ENCODE measurements at regions not wholly inside any gene's neighbourhood (a gene's known extent, or its start where the extent isn't known, plus 50 kb on each side); places are given as distances from the start of the nearest gene placed in this dataset.
"Not testable (repeated sequence)": the region's sequence is repeated elsewhere in the genome, so short reads cannot be mapped to it uniquely, and the experiment has no call there.

DNA sequence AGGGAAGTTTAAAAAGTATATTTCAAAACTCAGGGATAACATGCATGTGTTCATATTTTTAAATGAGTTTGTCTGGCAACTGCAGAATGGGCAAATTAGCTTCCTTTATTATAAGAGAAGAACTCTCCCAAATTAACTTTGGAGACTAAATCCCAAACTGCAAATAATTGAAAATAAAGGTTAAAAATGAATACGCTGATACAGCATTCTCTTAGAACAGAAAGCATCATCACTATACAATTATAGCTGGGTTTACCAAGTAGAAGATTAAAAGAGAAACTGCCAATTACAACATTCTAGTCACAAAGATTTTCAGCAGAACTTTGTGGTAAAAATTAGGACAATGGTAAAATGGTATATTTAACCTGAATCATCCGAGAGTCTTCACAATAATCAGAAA lies 73.3 kb downstream of the OLFM4 start:
- Mint-ChIP-seq H3K27me3 (peaks cover 3% of the 10 kb centered on the region), H3K36me3 (no peaks in the 10 kb centered on the region), H3K9me3 (peaks cover 2 to 6% (median 3%) of the 10 kb centered on the region in 3 donors), H3K27ac (no peak overlapping the region), H3K4me3 (no peak overlapping the region), H3K4me1 (no peaks in the 10 kb centered on the region)

DNA sequence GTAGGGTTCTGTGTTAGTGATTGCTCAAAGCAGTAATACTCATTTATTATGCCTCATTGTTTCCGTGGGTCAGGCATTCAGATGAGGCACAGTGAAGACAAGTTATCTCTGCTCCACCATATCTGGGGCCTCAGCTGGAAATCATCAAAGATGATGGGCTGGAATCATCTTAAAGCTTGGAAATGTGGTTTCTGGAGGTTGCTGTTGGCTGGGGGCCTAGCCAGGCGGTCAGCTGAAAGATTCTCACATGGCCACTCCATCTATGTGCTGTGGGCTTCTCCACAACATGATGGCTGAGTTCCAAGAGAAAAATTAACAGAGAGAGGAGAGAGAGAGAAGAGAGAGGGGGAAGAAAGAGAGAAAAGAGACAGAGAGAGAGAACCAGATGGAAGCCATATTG lies 75.5 kb downstream of the OLFM4 start:
- H3K27me3 Mint-ChIP-seq, result peaks cover 3% of the 10 kb centered on the region
- no peaks in the 10 kb centered on the region for H3K4me1 Mint-ChIP-seq
- H3K36me3 Mint-ChIP-seq, result no peaks in the 10 kb centered on the region
- no peak overlapping the region for H3K4me3 Mint-ChIP-seq
- peaks cover 0 to 2% (median 0%) of the 10 kb centered on the region in 3 donors for H3K9me3 Mint-ChIP-seq
- no peak overlapping the region for H3K27ac Mint-ChIP-seq

DNA sequence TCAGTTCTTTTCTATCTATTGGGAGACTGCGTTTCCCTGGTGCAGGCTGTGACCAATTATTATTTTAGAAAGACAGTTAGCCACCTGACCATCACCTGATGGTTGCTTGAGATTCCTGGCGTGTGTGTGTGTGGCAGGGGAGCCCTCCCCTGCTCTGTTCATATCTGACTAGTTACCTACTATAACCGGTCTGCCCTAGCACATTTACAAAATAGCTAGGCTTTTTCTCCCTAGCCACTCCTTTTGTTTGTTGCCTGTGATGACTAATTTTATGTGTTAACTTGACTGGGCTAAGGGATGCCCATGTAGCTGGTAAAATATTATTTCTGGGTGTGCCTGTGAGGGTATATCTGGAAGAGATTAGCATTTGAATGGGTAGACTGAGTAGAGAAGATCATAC lies 76.9 kb downstream of the OLFM4 start:
- H3K27ac Mint-ChIP-seq, result no peak overlapping the region
- no peaks in the 10 kb centered on the region for H3K4me1 Mint-ChIP-seq
- peaks cover 3% of the 10 kb centered on the region for H3K27me3 Mint-ChIP-seq
- no peaks in the 10 kb centered on the region for H3K9me3 Mint-ChIP-seq
- peaks cover 2% of the 10 kb centered on the region for H3K36me3 Mint-ChIP-seq
- no peak overlapping the region for H3K4me3 Mint-ChIP-seq

DNA sequence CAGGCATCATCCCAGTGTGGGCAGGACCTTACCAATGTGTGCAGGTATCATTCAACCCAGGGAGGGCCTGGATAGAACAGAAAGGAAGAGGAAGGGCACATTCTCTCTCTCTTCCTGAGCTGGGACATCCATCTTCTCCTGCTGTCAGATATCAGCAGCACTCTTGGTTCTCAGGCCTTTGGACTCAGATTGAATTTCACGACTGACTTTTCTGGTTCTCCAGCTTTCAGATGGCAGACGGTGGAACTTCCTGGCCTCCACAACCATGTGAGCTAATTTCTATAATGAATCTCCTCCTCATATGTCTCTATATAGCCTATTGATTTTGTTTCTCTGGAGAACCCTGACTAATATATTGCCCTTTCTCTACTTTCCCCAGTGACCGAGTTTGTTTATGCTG lies 77.3 kb downstream of the OLFM4 start:
- Mint-ChIP-seq H3K27ac (no peak overlapping the region), H3K4me3 (no peak overlapping the region)

DNA sequence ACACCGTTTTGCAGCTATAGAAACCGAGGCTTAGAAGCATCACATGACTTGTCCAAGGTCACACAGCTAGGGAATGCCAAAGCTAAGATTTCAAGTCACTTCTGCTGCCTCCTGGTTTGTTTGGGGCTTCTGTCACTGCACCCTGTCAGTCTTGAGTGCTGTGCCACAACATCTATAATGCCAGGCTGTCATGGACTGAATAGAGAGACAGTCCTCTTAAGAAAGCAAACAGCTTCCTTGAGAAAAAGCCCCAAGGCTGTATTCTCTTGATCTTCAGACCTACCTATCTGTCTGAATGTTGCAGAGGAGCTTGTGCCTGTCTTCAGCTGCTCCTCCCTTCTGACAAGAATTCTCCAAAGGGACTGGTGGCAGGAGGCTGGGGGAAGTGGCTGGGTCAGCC lies 81.6 kb downstream of the OLFM4 start:
- Mint-ChIP-seq H3K4me3 (no peak overlapping the region), H3K36me3 (peaks cover 2% of the 10 kb centered on the region), H3K9me3 (peaks cover 0 to 4% (median 0%) of the 10 kb centered on the region in 3 donors), H3K27ac (no peak overlapping the region), H3K27me3 (peaks cover 3% of the 10 kb centered on the region), H3K4me1 (no peaks in the 10 kb centered on the region)

More for the DNA sequence above, 77.3 kb downstream of the OLFM4 start:
- H3K27me3 Mint-ChIP-seq, result peaks cover 3% of the 10 kb centered on the region
- peaks cover 2% of the 10 kb centered on the region for H3K36me3 Mint-ChIP-seq
- H3K9me3 Mint-ChIP-seq, result peaks cover 0 to under 1% (median 0%) of the 10 kb centered on the region in 3 donors
- H3K4me1 Mint-ChIP-seq, result no peaks in the 10 kb centered on the region

DNA sequence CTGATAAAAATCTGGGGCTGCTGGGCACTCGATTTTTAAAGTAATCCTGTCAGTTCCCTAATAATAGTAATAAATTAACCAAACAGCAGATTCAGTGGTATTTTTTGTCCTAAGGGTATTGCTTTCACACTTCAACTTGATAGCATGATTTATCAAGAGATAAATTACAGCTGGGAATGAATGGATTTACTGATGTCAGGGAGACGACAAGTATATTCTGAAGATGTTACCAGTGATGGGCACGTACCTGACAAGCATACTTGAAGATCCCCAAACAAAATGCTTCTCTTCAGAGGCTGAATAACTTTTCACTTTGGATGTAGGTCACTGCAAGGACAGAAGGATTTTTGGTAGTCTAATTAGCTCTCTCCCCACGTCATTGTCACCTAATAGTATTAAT lies 82.0 kb downstream of the OLFM4 start:
- Mint-ChIP-seq H3K9me3 (peaks cover 0 to 4% (median 0%) of the 10 kb centered on the region in 3 donors), H3K36me3 (peaks cover 2% of the 10 kb centered on the region), H3K27me3 (peaks cover 1% of the 10 kb centered on the region), H3K4me3 (no peak overlapping the region), H3K27ac (no peak overlapping the region), H3K4me1 (no peaks in the 10 kb centered on the region)

DNA sequence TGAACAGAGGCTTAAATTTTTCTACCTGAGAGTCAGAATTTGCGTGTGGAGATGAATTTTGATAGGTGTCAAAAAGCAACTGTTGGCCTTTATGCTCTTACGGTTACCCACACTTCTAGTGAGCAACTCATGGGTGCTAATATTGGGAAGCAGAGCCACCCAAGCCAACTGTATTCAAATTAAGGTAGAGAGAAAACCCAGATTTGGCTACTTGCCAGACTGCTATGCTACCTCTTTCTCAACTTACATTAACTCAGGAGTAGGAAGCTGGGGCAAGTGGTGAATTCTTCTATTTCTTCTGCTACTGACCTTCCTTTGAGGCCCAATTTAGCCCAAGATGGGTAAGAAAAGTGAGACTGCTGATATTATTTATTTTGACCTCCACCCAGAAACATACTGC lies 83.9 kb downstream of the OLFM4 start:
- no peaks in the 10 kb centered on the region for H3K4me1 Mint-ChIP-seq
- peak overlapping the region in 1 of 4 donors; percentile 57 for H3K4me3 Mint-ChIP-seq
- H3K36me3 Mint-ChIP-seq, result peaks cover 2% of the 10 kb centered on the region
- H3K9me3 Mint-ChIP-seq, result peaks cover 0 to 4% (median 0%) of the 10 kb centered on the region in 3 donors
- H3K27ac Mint-ChIP-seq, result no peak overlapping the region
- H3K27me3 Mint-ChIP-seq, result no peaks in the 10 kb centered on the region

DNA sequence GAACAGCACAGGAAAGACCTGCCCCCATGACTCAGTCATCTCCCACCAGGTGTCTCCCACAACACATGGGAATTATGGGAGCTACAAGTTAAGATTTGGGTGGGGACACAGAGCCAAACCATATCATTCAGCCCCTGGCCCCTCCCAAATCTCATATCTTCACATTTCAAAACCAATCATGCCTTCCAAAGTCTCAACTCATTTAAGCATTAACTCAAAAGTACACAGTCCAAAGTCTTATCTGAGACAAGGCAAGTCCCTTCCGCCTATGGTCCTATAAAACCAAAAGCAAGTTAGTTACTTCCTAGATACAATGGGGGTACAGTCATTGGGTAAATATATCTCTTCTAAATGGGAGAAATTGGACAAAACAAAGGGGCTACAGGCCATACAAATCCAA lies 88.4 kb downstream of the OLFM4 start:
- not testable (repeated sequence) for H3K9me3 Mint-ChIP-seq, H3K36me3 Mint-ChIP-seq, H3K27me3 Mint-ChIP-seq, H3K4me1 Mint-ChIP-seq, H3K4me3 Mint-ChIP-seq, H3K27ac Mint-ChIP-seq

DNA sequence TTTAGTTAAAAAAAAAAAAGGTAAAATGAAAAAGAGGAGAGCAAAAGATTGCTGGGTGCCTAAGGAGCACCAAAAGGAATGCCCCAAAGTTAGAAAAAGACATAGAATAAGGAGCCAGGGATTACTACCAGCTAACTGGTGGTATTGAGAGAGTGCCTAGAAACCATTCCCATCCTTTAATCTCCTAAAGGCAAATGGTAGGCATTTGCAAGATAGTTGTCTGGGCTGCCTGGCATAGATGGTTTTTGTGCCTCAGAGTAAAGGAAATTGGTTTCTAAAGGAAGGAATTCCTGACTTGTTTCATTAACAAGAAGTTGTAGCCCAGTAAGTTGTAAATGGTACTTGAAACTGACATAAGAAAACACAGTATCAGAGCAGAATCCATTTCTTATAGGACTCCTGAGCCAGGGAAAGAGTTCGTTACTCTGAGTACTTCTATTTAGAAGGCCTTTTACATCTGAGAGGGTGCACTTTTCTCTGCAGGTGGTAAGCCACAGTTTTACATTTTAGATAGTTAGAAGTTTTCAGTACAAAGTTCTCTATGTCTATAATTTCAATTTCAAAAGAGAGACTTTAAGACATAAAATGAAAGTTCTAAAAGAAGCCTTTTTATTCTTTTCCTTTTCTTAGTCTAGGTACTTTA lies 92.6 kb downstream of the OLFM4 start:
- Mint-ChIP-seq H3K9me3 (peaks cover 0 to 1% (median 0%) of the 10 kb centered on the region in 3 donors), H3K27me3 (no peaks in the 10 kb centered on the region), H3K27ac (no peak overlapping the region), H3K4me3 (no peak overlapping the region), H3K36me3 (peaks cover 1% of the 10 kb centered on the region), H3K4me1 (no peaks in the 10 kb centered on the region)

DNA sequence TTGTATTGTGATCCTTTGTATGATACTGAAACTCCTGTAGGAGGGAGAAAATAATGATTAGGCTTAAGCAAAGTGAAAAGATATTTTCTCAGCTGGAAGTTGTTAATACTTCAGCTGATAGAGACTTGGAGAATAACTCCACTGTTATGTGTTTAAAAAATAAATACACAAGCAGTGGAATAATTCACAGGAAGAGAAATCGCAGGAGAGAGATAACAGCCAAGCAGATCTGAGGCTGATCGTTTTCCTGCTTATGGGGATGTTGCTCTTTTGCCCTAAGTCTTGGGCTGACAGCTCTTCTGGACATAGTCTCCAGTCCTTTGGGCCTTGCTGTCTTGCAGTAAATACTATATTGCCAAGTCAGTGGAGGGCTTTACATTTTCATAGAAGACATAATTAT lies 93.3 kb downstream of the OLFM4 start:
- H3K4me3 Mint-ChIP-seq, result no peak overlapping the region
- no peaks in the 10 kb centered on the region for H3K4me1 Mint-ChIP-seq
- no peak overlapping the region for H3K27ac Mint-ChIP-seq
- no peaks in the 10 kb centered on the region for H3K27me3 Mint-ChIP-seq
- peaks cover 1% of the 10 kb centered on the region for H3K36me3 Mint-ChIP-seq
- H3K9me3 Mint-ChIP-seq, result peaks cover 0 to 1% (median 0%) of the 10 kb centered on the region in 3 donors

DNA sequence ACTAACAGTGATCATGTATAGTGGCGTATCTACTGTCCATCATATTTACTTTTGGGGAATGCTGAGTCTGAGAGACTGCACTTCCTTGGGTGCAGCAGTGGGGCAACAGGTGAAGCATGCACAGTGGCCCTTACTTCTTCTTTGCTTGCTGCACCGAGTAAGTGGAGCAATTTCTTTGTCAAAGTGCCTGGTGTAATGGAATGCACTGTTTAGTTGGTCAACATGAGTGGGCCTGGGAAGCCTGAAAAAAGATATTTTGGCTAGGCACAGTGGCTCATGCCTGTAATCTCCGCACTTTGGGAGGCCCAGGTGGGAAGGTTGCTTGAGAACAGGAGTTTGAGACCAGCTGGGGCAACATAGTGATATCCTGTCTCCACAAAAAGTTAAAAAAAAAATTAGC lies 94.9 kb downstream of the OLFM4 start:
- H3K9me3 Mint-ChIP-seq, result peaks cover 0 to 1% (median 0%) of the 10 kb centered on the region in 3 donors
- H3K27ac Mint-ChIP-seq, result no peak overlapping the region
- H3K4me1 Mint-ChIP-seq, result no peaks in the 10 kb centered on the region
- no peak overlapping the region for H3K4me3 Mint-ChIP-seq
- H3K36me3 Mint-ChIP-seq, result no peaks in the 10 kb centered on the region
- no peaks in the 10 kb centered on the region for H3K27me3 Mint-ChIP-seq

DNA sequence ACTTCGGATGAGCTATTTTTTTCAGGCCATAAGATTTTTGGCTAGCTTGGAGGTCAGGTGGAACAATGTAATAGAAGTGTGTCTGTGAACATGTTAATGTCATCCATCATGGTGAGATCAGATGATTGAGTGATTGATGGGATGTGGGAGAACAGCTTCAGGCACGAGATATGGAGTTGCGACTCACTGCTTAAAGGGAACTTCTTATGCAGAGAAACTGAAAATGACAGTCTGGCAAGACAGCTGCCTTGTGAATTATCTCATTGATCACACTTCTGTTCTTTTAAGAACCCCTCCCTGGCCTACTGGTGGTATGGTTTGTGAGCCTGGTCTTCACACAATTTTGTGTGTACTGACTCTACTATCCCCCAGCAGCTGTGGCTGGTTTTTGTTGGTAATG lies 96.0 kb downstream of the OLFM4 start:
- H3K4me3 Mint-ChIP-seq, result no peak overlapping the region
- no peaks in the 10 kb centered on the region for H3K4me1 Mint-ChIP-seq
- no peaks in the 10 kb centered on the region for H3K27me3 Mint-ChIP-seq
- H3K9me3 Mint-ChIP-seq, result peaks cover 0 to 5% (median 0%) of the 10 kb centered on the region in 3 donors
- H3K27ac Mint-ChIP-seq, result no peak overlapping the region
- H3K36me3 Mint-ChIP-seq, result no peaks in the 10 kb centered on the region

DNA sequence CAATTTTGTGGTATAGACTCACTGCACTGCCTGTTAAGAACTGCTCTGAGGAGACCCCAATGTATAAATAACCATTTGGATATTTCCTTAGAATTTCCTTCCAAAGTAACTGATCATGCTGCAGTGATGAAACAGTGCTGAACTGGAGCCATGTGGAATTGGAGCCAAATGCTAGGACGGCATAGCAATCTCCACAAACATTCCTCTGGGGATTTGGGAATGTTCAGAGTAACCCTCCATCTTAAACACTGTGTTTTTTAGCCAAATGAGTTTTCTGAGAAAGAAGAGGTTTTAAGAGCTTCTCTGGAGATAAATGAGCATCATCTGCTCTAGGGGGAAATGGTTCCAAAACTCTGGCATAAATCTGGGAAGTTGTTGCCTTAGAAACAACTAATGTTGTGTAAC lies 98.2 kb downstream of the OLFM4 start:
- peaks cover 0 to 6% (median 0%) of the 10 kb centered on the region in 3 donors for H3K9me3 Mint-ChIP-seq
- H3K4me3 Mint-ChIP-seq, result no peak overlapping the region
- H3K4me1 Mint-ChIP-seq, result no peaks in the 10 kb centered on the region

DNA sequence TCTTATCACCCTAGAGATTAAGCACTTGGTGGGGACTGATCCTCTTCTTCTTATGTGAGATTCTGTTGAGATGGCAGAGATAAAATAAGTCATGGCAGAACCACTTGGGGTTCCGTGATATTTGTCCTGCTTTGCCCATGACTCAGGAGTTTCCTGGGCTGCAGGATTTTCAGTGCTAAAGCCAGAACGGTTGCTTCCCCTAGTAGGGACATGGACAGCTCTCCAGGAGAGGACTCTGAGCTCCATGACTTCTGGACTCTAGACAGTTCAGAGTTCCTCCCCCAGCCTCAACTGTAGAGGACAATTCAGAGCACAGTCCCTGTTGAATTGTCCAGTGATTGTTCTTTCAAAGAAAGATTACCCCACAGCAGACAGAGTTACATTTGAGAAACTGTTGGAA lies 98.8 kb downstream of the OLFM4 start:
- Mint-ChIP-seq H3K36me3 (no peaks in the 10 kb centered on the region), H3K27me3 (no peaks in the 10 kb centered on the region), H3K9me3 (peaks cover 0 to 6% (median 0%) of the 10 kb centered on the region in 3 donors), H3K4me1 (no peaks in the 10 kb centered on the region), H3K4me3 (no peak overlapping the region), H3K27ac (no peak overlapping the region)

More for the DNA sequence above, 98.2 kb downstream of the OLFM4 start:
- Mint-ChIP-seq H3K36me3 (no peaks in the 10 kb centered on the region), H3K27me3 (no peaks in the 10 kb centered on the region), H3K27ac (no peak overlapping the region)

DNA sequence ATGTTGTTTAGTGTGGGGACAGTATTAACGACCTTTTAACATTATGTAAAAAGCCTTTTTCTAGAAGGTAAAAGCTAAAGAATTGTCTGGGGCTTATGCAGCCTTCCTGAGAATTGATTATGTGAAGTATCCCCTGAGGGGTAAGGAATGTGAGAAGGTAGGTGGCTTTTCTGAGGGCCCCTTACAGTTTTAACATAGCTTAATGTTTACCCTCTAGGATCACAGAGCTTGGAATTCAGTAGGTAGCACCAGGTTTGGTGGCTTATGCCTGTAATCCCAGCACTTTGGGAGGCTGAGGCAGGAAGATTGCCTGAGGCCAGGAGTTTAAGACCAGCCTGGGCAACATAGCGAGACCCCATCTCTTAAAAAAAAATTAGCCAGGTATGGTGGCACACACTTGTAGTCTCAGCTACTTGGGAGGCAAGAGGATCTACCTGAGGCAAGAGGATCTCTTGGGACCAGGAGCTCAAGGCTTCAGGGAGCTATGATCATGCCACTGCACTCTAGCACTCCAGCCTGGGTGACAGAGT lies 101.3 kb downstream of the OLFM4 start:
- H3K4me3 Mint-ChIP-seq, result no peak overlapping the region
- H3K4me1 Mint-ChIP-seq, result no peaks in the 10 kb centered on the region
- H3K9me3 Mint-ChIP-seq, result peaks cover 0 to 6% (median 0%) of the 10 kb centered on the region in 3 donors
- H3K36me3 Mint-ChIP-seq, result no peaks in the 10 kb centered on the region
- no peaks in the 10 kb centered on the region for H3K27me3 Mint-ChIP-seq
- no peak overlapping the region for H3K27ac Mint-ChIP-seq

DNA sequence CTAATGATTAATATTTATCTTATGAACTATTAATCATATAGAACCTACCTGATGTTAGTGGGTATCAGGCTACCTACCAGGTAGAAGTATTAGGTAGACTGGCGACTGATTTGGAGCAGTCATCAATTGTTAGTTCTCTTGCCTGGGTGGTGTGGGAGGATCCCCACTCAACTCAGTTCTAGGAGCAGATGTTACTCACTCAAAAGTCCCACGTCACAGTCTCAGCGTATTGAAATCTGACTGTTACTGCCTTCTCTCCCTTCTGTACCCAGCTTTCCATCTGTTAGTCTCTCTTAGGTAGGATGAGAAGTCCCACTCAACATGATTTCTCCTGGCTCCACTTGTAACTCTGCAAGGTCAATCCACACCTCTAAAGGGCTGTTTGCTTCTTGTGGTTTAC lies 102.7 kb downstream of the OLFM4 start:
- H3K4me1 Mint-ChIP-seq, result no peaks in the 10 kb centered on the region
- H3K9me3 Mint-ChIP-seq, result peaks cover 0 to 6% (median 0%) of the 10 kb centered on the region in 3 donors
- no peaks in the 10 kb centered on the region for H3K27me3 Mint-ChIP-seq
- H3K36me3 Mint-ChIP-seq, result no peaks in the 10 kb centered on the region
- H3K4me3 Mint-ChIP-seq, result no peak overlapping the region
- no peak overlapping the region for H3K27ac Mint-ChIP-seq
